IMR-90 (cell line): ENCODE measurements at regions not wholly inside any gene's neighbourhood (a gene's known extent, or its start where the extent isn't known, plus 50 kb on each side); places are given as distances from the start of the nearest gene placed in this dataset.

Source experiments
- ATAC-seq: fragments of 200-7000 bp; cut with Tn5 transposase; 2 replicates; pipeline ENCODE4 v1.9.1; 2020; ENCODE audit warnings: low read depth, mild to moderate bottlenecking, moderate library complexity
- BruUV-seq: library from RNA; stranded (reverse); fragments of 400-500 nt; replicated peaks from 2 replicates; lab custom pipeline; 2021; lab: Mats Ljungman, UMichigan
- CTCF ChIA-PET: fragments of 300-600 bp; formaldehyde crosslinking; extraction: SDS; loops from one replicate; lab custom pipeline; 2021; ENCODE audit warnings: antibody characterized with exemption; lab: Yijun Ruan, JAX
- POLR2A ChIA-PET: fragments of 300-600 bp; sonication (Branson Sonifier 250); formaldehyde crosslinking; loops from one replicate; lab custom pipeline; 2022; ENCODE audit warnings: antibody characterized with exemption; ENCODE audit not compliant: unreplicated experiment; lab: Charles Lee
- DNase-seq: peaks from one replicate; pipeline ENCODE4 v3.0.0; 2013
- H2AFZ ChIP-seq: replicated peaks from 2 replicates; pipeline ENCODE3; 2013; ENCODE audit warnings: low read length, mild to moderate bottlenecking; ENCODE audit not compliant: poor library complexity
- H2AK5ac ChIP-seq: 2 replicates; pipeline ENCODE4 v1.6.1; 2013; ENCODE audit warnings: low read depth, low read length, inconsistent platforms
- H2AK9ac ChIP-seq: replicated peaks from 2 replicates; pipeline ENCODE3; 2013; ENCODE audit warnings: mild to moderate bottlenecking, low read depth, low read length, moderate library complexity; ENCODE audit not compliant: poor library complexity
- H2BK120ac ChIP-seq: 2 replicates; pipeline ENCODE4 v1.6.1; 2013; ENCODE audit warnings: low read depth, low read length, inconsistent platforms
- H2BK15ac ChIP-seq: 3 replicates; pipeline ENCODE4 v1.6.1; 2013; ENCODE audit warnings: low read depth, low read length, inconsistent platforms
- H2BK20ac ChIP-seq: 2 replicates; pipeline ENCODE4 v1.6.1; 2013; ENCODE audit warnings: low read depth, mild to moderate bottlenecking, inconsistent platforms, low read length, moderate library complexity
- H2BK5ac ChIP-seq: 2 replicates; pipeline ENCODE4 v1.6.1; 2013; ENCODE audit warnings: mild to moderate bottlenecking, low read depth, low read length, inconsistent platforms; ENCODE audit not compliant: poor library complexity, severe bottlenecking
- H3K14ac ChIP-seq: replicated peaks from 2 replicates; pipeline ENCODE4 v1.6.1; 2013; ENCODE audit warnings: low read depth, low read length, inconsistent platforms
- H3K18ac ChIP-seq: 2 replicates; pipeline ENCODE4 v1.6.1; 2013; ENCODE audit warnings: low read depth, low read length, control low read depth
- H3K23ac ChIP-seq: 2 replicates; pipeline ENCODE4 v1.6.1; 2013; ENCODE audit warnings: low read depth, low read length, inconsistent platforms
- H3K27ac ChIP-seq: 2 replicates; pipeline ENCODE4 v1.5.1; 2013; ENCODE audit warnings: mild to moderate bottlenecking, control low read depth, low read length; ENCODE audit not compliant: insufficient read depth
- H3K27me3 ChIP-seq: 2 replicates; pipeline ENCODE4 v1.6.1; 2013; ENCODE audit warnings: low read length; ENCODE audit not compliant: control insufficient read depth, insufficient read depth
- H3K36me3 ChIP-seq: 2 replicates; pipeline ENCODE4 v1.6.1; 2013; ENCODE audit warnings: low read length, mixed read lengths; ENCODE audit not compliant: control insufficient read depth, insufficient read depth
- H3K4ac ChIP-seq: 2 replicates; pipeline ENCODE4 v1.6.1; 2013; ENCODE audit warnings: low read depth, low read length, inconsistent platforms
- H3K4me1 ChIP-seq: 2 replicates; pipeline ENCODE4 v1.6.1; 2013; ENCODE audit warnings: low read length, mixed read lengths; ENCODE audit not compliant: control insufficient read depth, insufficient read depth
- H3K4me2 ChIP-seq: 2 replicates; pipeline ENCODE4 v1.6.1; 2013; ENCODE audit warnings: low read depth, mild to moderate bottlenecking, control low read depth, low read length, moderate library complexity
- H3K4me3 ChIP-seq: 2 replicates; pipeline ENCODE4 v1.5.1; 2013; ENCODE audit warnings: low read depth, mild to moderate bottlenecking, control low read depth, low read length, moderate library complexity; ENCODE audit not compliant: insufficient read depth
- H3K56ac ChIP-seq: 2 replicates; pipeline ENCODE4 v1.6.1; 2013; ENCODE audit warnings: low read length, inconsistent platforms; ENCODE audit not compliant: insufficient read depth; ENCODE audit errors: extremely low read depth
- H3K79me1 ChIP-seq, 2 experiments: 2 replicates each; pipeline ENCODE4 v1.6.1; 2013; ENCODE audit warnings: low read length in 2 of 2, inconsistent platforms in 1 of 2, low read depth in 1 of 2
- H3K9ac ChIP-seq: 2 replicates; pipeline ENCODE4 v1.6.1; 2013; ENCODE audit warnings: low read depth, low read length, control low read depth
- H3K9me1 ChIP-seq: 2 replicates; pipeline ENCODE4 v1.6.1; 2013; ENCODE audit warnings: low read length, inconsistent platforms; ENCODE audit not compliant: insufficient read depth
- H3K9me3 ChIP-seq: 2 replicates; pipeline ENCODE4 v1.6.1; 2013; ENCODE audit warnings: low read length; ENCODE audit not compliant: control insufficient read depth, insufficient read depth
- H4K20me1 ChIP-seq: 2 replicates; pipeline ENCODE4 v1.6.1; 2013; ENCODE audit warnings: low read length, inconsistent platforms; ENCODE audit not compliant: insufficient read depth
- H4K5ac ChIP-seq: 2 replicates; pipeline ENCODE4 v1.6.1; 2013; ENCODE audit warnings: mild to moderate bottlenecking, low read depth, low read length, control low read depth
- H4K8ac ChIP-seq, 2 experiments: 2 replicates each; pipeline ENCODE4 v1.6.1; 2013; ENCODE audit warnings: low read depth in 2 of 2, low read length in 2 of 2, control low read depth in 1 of 2, inconsistent platforms in 1 of 2
- H4K91ac ChIP-seq: 2 replicates; pipeline ENCODE4 v1.6.1; 2013; ENCODE audit warnings: low read depth, low read length, inconsistent platforms; ENCODE audit not compliant: insufficient read depth
- NFE2L2 ChIP-seq: fragments of 150-350 bp; IDR thresholded peaks from 2 replicates; pipeline ENCODE4 v1.6.1; 2016; ENCODE audit warnings: low read depth, mild to moderate bottlenecking, low read length
- RAD21 ChIP-seq: IDR thresholded peaks from 2 replicates; pipeline ENCODE4 v1.6.1; 2012; ENCODE audit warnings: low read length, improper control_type of control experiment
- WGBS, 2 experiments: methylation state at CpG; one replicate each; pipeline versions ENCODE4 v1.1.5 to v1.1.7; 2013; ENCODE audit warnings: missing lambda C conversion rate in 2 of 2; ENCODE audit not compliant: insufficient read length in 1 of 2; ENCODE audit errors: extremely low coverage in 2 of 2; 5-methylcytosine and 5-hydroxymethylcytosine counted together
- dilution Hi-C: fragments of 300-500 bp; cut with HindIII; formaldehyde crosslinking; loops from one replicate; pipeline ENCODE4 v1.14.3; 2018; ENCODE audit warnings: low sequenced_read_pairs; ENCODE audit not compliant: unreplicated experiment
- in situ Hi-C: fragments of 300-500 bp; cut with MboI; formaldehyde crosslinking; loops from 3 replicates; pipeline ENCODE4 v1.14.3; 2019; ENCODE audit warnings: low sequenced_read_pairs, inconsistent platforms, mixed read lengths
- intact Hi-C: fragments of 100-400 bp; cut with micrococcal nuclease; formaldehyde crosslinking; loops from 2 replicates; pipeline ENCODE4 v1.10.0; 2022

GRCh38 chr1:29473161-29473855, 237.0 kb downstream of the PTPRU start:
- WGBS, 2 experiments = 27% methylated on average over 4 of the region's 9 CpGs; no CpG with 5 or more reads in 1 of the 2 experiments
- H3K27ac ChIP-seq = no peak overlapping the region
- ChIA-PET POLR2A (no interaction called here), CTCF (interaction anchor here (0.5 kb wide), 1 partner anchor 801 kb away, joined by 3 read pairs; no protein-coding TSS in a partner anchor)
- no peak overlapping the region; the same call in 1 of the 2 replicates for H3K23ac ChIP-seq
- no peak overlapping the region for H3K56ac ChIP-seq
- no peaks in the 10 kb centered on the region for H3K9me3 ChIP-seq
- no peaks in the 10 kb centered on the region for H3K79me1 ChIP-seq
- no peak overlapping the region for H3K18ac ChIP-seq
- H3K4ac ChIP-seq = no peak overlapping the region
- no peaks in the 10 kb centered on the region for H3K4me1 ChIP-seq
- H2BK120ac ChIP-seq = no peak overlapping the region
- no peak overlapping the region for H2BK15ac ChIP-seq
- H2AK5ac ChIP-seq = no peak overlapping the region
- H3K4me2 ChIP-seq = no peak overlapping the region
- H2AK9ac ChIP-seq = no peak overlapping the region
- TF ChIP-seq NFE2L2 = no peak
- TF ChIP-seq RAD21 = no peak
- H2BK20ac ChIP-seq = no peak overlapping the region
- no peaks in the 10 kb centered on the region for H4K20me1 ChIP-seq
- no peaks in the 10 kb centered on the region for H3K36me3 ChIP-seq
- H3K4me3 ChIP-seq = no peak overlapping the region
- no peak overlapping the region for H4K91ac ChIP-seq
- dilution Hi-C loops = no loop called here
- no peaks in the 10 kb centered on the region for H3K9me1 ChIP-seq
- in situ Hi-C loops = no loop called here
- no peak overlapping the region for H3K9ac ChIP-seq
- H2AFZ ChIP-seq = no peak overlapping the region
- BruUV-seq = no TSS peak
- intact Hi-C loops = no loop called here
- no peak overlapping the region for H3K14ac ChIP-seq
- no peak for DNase-seq
- H4K5ac ChIP-seq = no peak overlapping the region
- ATAC-seq = no peak
- peaks cover 11% of the 10 kb centered on the region for H3K27me3 ChIP-seq
- no peak overlapping the region for H2BK5ac ChIP-seq
- H4K8ac ChIP-seq = no peak overlapping the region
